H9 (cell line): ENCODE measurements at regions not wholly inside any gene's neighbourhood (a gene's known extent, or its start where the extent isn't known, plus 50 kb on each side); places are given as distances from the start of the nearest gene placed in this dataset.

Experiments
- DNase-seq: peaks from one replicate; pipeline ENCODE4 v3.0.0-alpha.2; 2017
- H2AFZ ChIP-seq: one replicate; pipeline ENCODE4 v1.6.1; 2013; ENCODE audit warnings: mild to moderate bottlenecking, low read length, control low read depth, moderate library complexity
- H2AK5ac ChIP-seq: 2 replicates; pipeline ENCODE4 v1.6.1; 2013; ENCODE audit warnings: low read length, control low read depth, mixed read lengths; ENCODE audit not compliant: insufficient read length
- H2BK120ac ChIP-seq: one replicate; pipeline ENCODE4 v1.6.1; 2013; ENCODE audit warnings: low read depth, mild to moderate bottlenecking, low read length, control low read depth, inconsistent platforms; ENCODE audit not compliant: poor library complexity, severe bottlenecking
- H2BK12ac ChIP-seq: 2 replicates; pipeline ENCODE4 v1.6.1; 2013; ENCODE audit warnings: low read length, control low read depth, mixed read lengths, low read depth; ENCODE audit not compliant: insufficient read length
- H2BK15ac ChIP-seq: 2 replicates; pipeline ENCODE4 v1.6.1; 2013; ENCODE audit warnings: low read depth, low read length, control low read depth
- H2BK20ac ChIP-seq: one replicate; pipeline ENCODE4 v1.6.1; 2013; ENCODE audit warnings: low read depth, mild to moderate bottlenecking, low read length, control low read depth, inconsistent platforms; ENCODE audit not compliant: poor library complexity, severe bottlenecking
- H2BK5ac ChIP-seq: 2 replicates; pipeline ENCODE4 v1.6.1; 2013; ENCODE audit warnings: low read length, control low read depth, mixed read lengths; ENCODE audit not compliant: insufficient read length
- H3K14ac ChIP-seq: 2 replicates; pipeline ENCODE4 v1.6.1; 2013; ENCODE audit warnings: low read length, control low read depth; ENCODE audit not compliant: insufficient read depth
- H3K18ac ChIP-seq: 2 replicates; pipeline ENCODE4 v1.6.1; 2013; ENCODE audit warnings: low read depth, mild to moderate bottlenecking, mixed read lengths, low read length, control low read depth; ENCODE audit not compliant: insufficient read length
- H3K23ac ChIP-seq: 2 replicates; pipeline ENCODE4 v1.6.1; 2013; ENCODE audit warnings: low read length, control low read depth, mixed read lengths, low read depth; ENCODE audit not compliant: insufficient read length
- H3K23me2 ChIP-seq: 2 replicates; pipeline ENCODE4 v1.6.1; 2013; ENCODE audit warnings: low read depth, mild to moderate bottlenecking, mixed read lengths, low read length, control low read depth; ENCODE audit not compliant: insufficient read length, poor library complexity, severe bottlenecking
- H3K27ac ChIP-seq: 2 replicates; pipeline ENCODE4 v1.5.1; 2013; ENCODE audit warnings: low read length, control low read depth, mixed read lengths, low read depth; ENCODE audit not compliant: insufficient read length
- H3K27me3 ChIP-seq: 2 replicates; pipeline ENCODE4 v1.6.1; 2013; ENCODE audit warnings: low read length, control low read depth, inconsistent platforms; ENCODE audit not compliant: insufficient read depth
- H3K4ac ChIP-seq: 2 replicates; pipeline ENCODE4 v1.6.1; 2013; ENCODE audit warnings: low read depth, mild to moderate bottlenecking, control low read depth, inconsistent platforms, low read length, moderate library complexity
- H3K4me1 ChIP-seq: 2 replicates; pipeline ENCODE4 v1.6.1; 2013; ENCODE audit warnings: low read length, control low read depth, inconsistent platforms; ENCODE audit not compliant: insufficient read depth
- H3K4me2 ChIP-seq: 2 replicates; pipeline ENCODE4 v1.6.1; 2013; ENCODE audit warnings: low read length, control low read depth, mixed read lengths; ENCODE audit not compliant: insufficient read length, insufficient read depth
- H3K56ac ChIP-seq: 2 replicates; pipeline ENCODE4 v1.6.1; 2013; ENCODE audit warnings: low read depth, mild to moderate bottlenecking, mixed read lengths, low read length, control low read depth; ENCODE audit not compliant: insufficient read length
- H3K79me1 ChIP-seq: 2 replicates; pipeline ENCODE4 v1.6.1; 2013; ENCODE audit warnings: low read depth, mild to moderate bottlenecking, moderate library complexity, low read length, control low read depth, inconsistent platforms; ENCODE audit not compliant: insufficient read depth, poor library complexity, severe bottlenecking
- H3K79me2 ChIP-seq: 2 replicates; pipeline ENCODE4 v1.6.1; 2013; ENCODE audit warnings: low read length, control low read depth, inconsistent platforms; ENCODE audit not compliant: insufficient read depth
- H3K9ac ChIP-seq: 2 replicates; pipeline ENCODE4 v1.6.1; 2013; ENCODE audit warnings: low read length, control low read depth, mixed read lengths; ENCODE audit not compliant: insufficient read length; ENCODE audit errors: extremely low read depth
- H3K9me3 ChIP-seq: one replicate; pipeline ENCODE4 v1.6.1; 2013; ENCODE audit warnings: low read depth, low read length, inconsistent platforms; ENCODE audit not compliant: control insufficient read depth
- H3T11ph ChIP-seq: one replicate; pipeline ENCODE4 v1.6.1; 2013; ENCODE audit warnings: mild to moderate bottlenecking, low read length, control low read depth, inconsistent platforms
- H4K20me1 ChIP-seq: one replicate; pipeline ENCODE4 v1.6.1; 2013; ENCODE audit not compliant: control insufficient read depth, insufficient read length, insufficient read depth
- H4K5ac ChIP-seq: 2 replicates; pipeline ENCODE4 v1.6.1; 2013; ENCODE audit warnings: low read depth, mild to moderate bottlenecking, mixed read lengths, low read length, control low read depth; ENCODE audit not compliant: insufficient read length
- H4K8ac ChIP-seq: replicated peaks from 2 replicates; pipeline ENCODE4 v1.6.1; 2013; ENCODE audit warnings: low read length, control low read depth, mixed read lengths, low read depth; ENCODE audit not compliant: insufficient read length
- H4K91ac ChIP-seq: 2 replicates; pipeline ENCODE4 v1.6.1; 2013; ENCODE audit warnings: low read depth, mild to moderate bottlenecking, moderate library complexity, mixed read lengths, low read length, control low read depth; ENCODE audit not compliant: insufficient read length
- H3K27ac Mint-ChIP-seq, 3 experiments: 2 replicates in 2 of 3; 3 replicates in 1 of 3; pipeline ENCODE4 v1.8.0; 2020 to 2021; ENCODE audit warnings: mixed read lengths in 3 of 3, mild to moderate bottlenecking in 1 of 3, moderate library complexity in 1 of 3
- H3K27me3 Mint-ChIP-seq: 2 replicates; pipeline ENCODE4 v1.8.0; 2021; ENCODE audit warnings: low read depth, mild to moderate bottlenecking, moderate library complexity, mixed read lengths
- H3K36me3 Mint-ChIP-seq, 3 experiments: 2 replicates in 2 of 3; 3 replicates in 1 of 3; pipeline ENCODE4 v1.8.0; 2020 to 2021; ENCODE audit warnings: low read depth in 3 of 3, mixed read lengths in 3 of 3; ENCODE audit not compliant: insufficient read depth in 1 of 3
- H3K4me1 Mint-ChIP-seq, 2 experiments: 2 replicates each; pipeline ENCODE4 v1.8.0; 2020; ENCODE audit warnings: mixed read lengths in 2 of 2
- H3K4me3 Mint-ChIP-seq, 2 experiments: 2 replicates in 1 of 2; 3 replicates in 1 of 2; pipeline ENCODE4 v1.8.0; 2020 to 2021; ENCODE audit warnings: mild to moderate bottlenecking in 2 of 2, mixed read lengths in 2 of 2, moderate library complexity in 1 of 2
- H3K9me3 Mint-ChIP-seq, 2 experiments: 2 replicates in 1 of 2; 3 replicates in 1 of 2; pipeline ENCODE4 v1.8.0; 2020; ENCODE audit warnings: mild to moderate bottlenecking in 2 of 2, mixed read lengths in 2 of 2, moderate library complexity in 1 of 2
- CTCF ChIP-seq: fragments of 200-600 bp; sonication (generic); conservative IDR thresholded peaks from 3 replicates; pipeline ENCODE4 v1.8.0; 2021; ENCODE audit warnings: antibody characterized with exemption, mild to moderate bottlenecking
- WGBS: extraction: QIAGEN DNeasy Blood & Tissue Kit; methylation state at CpG from one replicate; pipeline ENCODE4 v1.1.7; 2013; ENCODE audit warnings: missing lambda C conversion rate, low lambda C conversion rate, mixed read lengths; ENCODE audit not compliant: insufficient read length; ENCODE audit errors: extremely low coverage; 5-methylcytosine and 5-hydroxymethylcytosine counted together

DNA sequence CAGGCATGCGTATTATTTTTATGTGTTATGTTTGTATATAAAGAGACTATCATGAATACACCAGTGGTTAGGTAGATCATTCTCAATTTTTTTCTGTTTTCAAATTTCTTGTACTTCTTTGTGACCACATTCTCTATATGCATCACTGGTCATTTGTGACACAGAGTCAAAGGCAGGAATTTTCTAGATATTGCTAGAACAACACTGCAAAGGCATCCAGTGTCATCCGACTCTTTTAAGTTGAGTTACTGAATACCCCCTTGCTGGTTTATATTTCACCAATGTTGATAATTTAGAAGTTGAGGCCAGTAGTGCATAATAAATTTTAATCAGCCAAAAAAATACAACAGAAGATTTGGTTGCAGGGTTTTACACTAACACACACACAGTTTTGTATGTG, 351.8 kb downstream of the CASP12 start:
- H3K9me3 Mint-ChIP-seq = no peaks in the 10 kb centered on the region
- Histone ChIP-seq H3K4me1 (no peaks in the 10 kb centered on the region), H3T11ph (no peak overlapping the region), H3K14ac (no peak overlapping the region), H3K56ac (no peak overlapping the region), H2BK5ac (no peak overlapping the region), H2AK5ac (no peak overlapping the region), H2BK15ac (no peak overlapping the region), H3K79me2 (0 out of 2 replicates have a peak, but pooled peaks cover 2% of the 10 kb centered on the region), H3K23me2 (no peaks in the 10 kb centered on the region), H3K27me3 (no peaks in the 10 kb centered on the region), H4K91ac (no peak overlapping the region), H3K9me3 (no peaks in the 10 kb centered on the region), H2BK12ac (no peak overlapping the region), H3K23ac (no peak overlapping the region), H4K20me1 (no peaks in the 10 kb centered on the region), H3K4ac (no peak overlapping the region), H4K5ac (no peak overlapping the region), H3K9ac (no peak overlapping the region), H4K8ac (no peak overlapping the region), H2AFZ (no peak overlapping the region), H3K4me2 (no peak overlapping the region), H2BK120ac (no peak overlapping the region), H3K27ac (no peak overlapping the region), H3K18ac (no peak overlapping the region), H2BK20ac (no peak overlapping the region), H3K79me1 (no peaks in the 10 kb centered on the region)
- peaks cover 0 to 3% (median 0%) of the 10 kb centered on the region in 3 experiments; a peak in 2 of 7 replicates for H3K36me3 Mint-ChIP-seq
- H3K27me3 Mint-ChIP-seq = no peaks in the 10 kb centered on the region
- H3K4me1 Mint-ChIP-seq = no peaks in the 10 kb centered on the region
- DNase-seq = no peak
- no peak overlapping the region for H3K27ac Mint-ChIP-seq
- no CpG with 5 or more reads among the region's 2 CpGs for WGBS
- TF ChIP-seq CTCF = no peak
- no peak overlapping the region for H3K4me3 Mint-ChIP-seq
